ENCODE measurements at regions not wholly inside any gene's neighbourhood (a gene's known extent, or its start where the extent isn't known, plus 50 kb on each side); places are given as distances from the start of the nearest gene placed in this dataset.

- TF ChIP-seq ELK4 (IDR thresholded peaks at IDR 0.05; ENCODE audit: borderline replicate concordance, low read depth, low read length), result no peak
These were observed 138.0 kb downstream of the ZFAND4 start (continued) for GRCh38 chr10:45534572-45534971.

GRCh38 chr10:45532480-45532879 is 140.1 kb downstream of the ZFAND4 start:
- ChIA-PET CTCF (no interaction called here), POLR2A (interaction anchor here (0.6 kb wide), 1 partner anchor 44 kb away, joined by 4 read pairs; no protein-coding TSS in a partner anchor)
- Histone ChIP-seq H3K36me3 (ENCODE audit: control insufficient read depth in 2 of 2, insufficient read depth in 1 of 2, low read length in 2 of 2) (no peaks in the 10 kb centered on the region), H3K9me3 (ENCODE audit: control insufficient read depth, insufficient read depth, low read depth, low read length) (no peaks in the 10 kb centered on the region), H3K4me3 (ENCODE audit: low read depth, low read length) (no peak overlapping the region), H3K27ac (ENCODE audit: extremely low read depth, low read depth, low read length) (no peak overlapping the region), H3K4me1 (ENCODE audit: control insufficient read depth, insufficient read depth, low read length) (no peaks in the 10 kb centered on the region)
- TF ChIP-seq ZNF830 (tag by site-specific recombination; IDR thresholded peaks at IDR 0.05; ENCODE audit: low read depth), result no peak
- no peak for TF ChIP-seq WT1 (tag by site-specific recombination; IDR thresholded peaks at IDR 0.05)
- TF ChIP-seq FEZF1 (tag by site-specific recombination; IDR thresholded peaks at IDR 0.05), result no peak
- no peak for TF ChIP-seq ZNF558 (tag by site-specific recombination; IDR thresholded peaks at IDR 0.05)
- TF ChIP-seq ZNF768 (tag by site-specific recombination; IDR thresholded peaks at IDR 0.05), result no peak
- TF ChIP-seq SCRT1 (tag by site-specific recombination; IDR thresholded peaks at IDR 0.05; ENCODE audit: borderline replicate concordance), result no peak
- no peak for TF ChIP-seq ZNF707 (tag by site-specific recombination; IDR thresholded peaks at IDR 0.05)
- no peak for TF ChIP-seq IKZF3 (tag by site-specific recombination; IDR thresholded peaks at IDR 0.05)
- no peak for TF ChIP-seq ZNF114 (tag by site-specific recombination; IDR thresholded peaks at IDR 0.05)
- no peak for TF ChIP-seq ZNF341 (tag by site-specific recombination; IDR thresholded peaks at IDR 0.05; ENCODE audit: low read depth)
- no peak for TF ChIP-seq HOXC10 (CRISPR knock-in tag; IDR thresholded peaks at IDR 0.05)

GRCh38 chr10:45526309-45526905 is 146.2 kb downstream of the ZFAND4 start:
- TF ChIP-seq ZNF596 (tag by site-specific recombination; IDR thresholded peaks at IDR 0.05) (no peak), BCL11A (tag by site-specific recombination; IDR thresholded peaks at IDR 0.05; ENCODE audit: low read depth) (no peak), EGR2 (tag by site-specific recombination; IDR thresholded peaks at IDR 0.05; ENCODE audit: low read depth) (no peak), ZNF114 (tag by site-specific recombination; IDR thresholded peaks at IDR 0.05) (no peak), ZNF248 (tag by site-specific recombination; IDR thresholded peaks at IDR 0.05) (no peak), ZNF777 (tag by site-specific recombination; IDR thresholded peaks at IDR 0.05; ENCODE audit: borderline replicate concordance) (no peak), ZNF660 (tag by site-specific recombination; IDR thresholded peaks at IDR 0.05) (no peak), OVOL3 (tag by site-specific recombination; IDR thresholded peaks at IDR 0.05) (no peak), PRDM6 (tag by site-specific recombination; IDR thresholded peaks at IDR 0.05) (no peak), ZNF16 (tag by site-specific recombination; IDR thresholded peaks at IDR 0.05; ENCODE audit: low read depth) (no peak), ZNF398 (tag by site-specific recombination; IDR thresholded peaks at IDR 0.05) (no peak), ZNF223 (tag by site-specific recombination; IDR thresholded peaks at IDR 0.05) (no peak), ZNF112 (tag by site-specific recombination; IDR thresholded peaks at IDR 0.05) (no peak)
- ChIA-PET POLR2A (no interaction called here), CTCF (interaction anchor here (0.6 to 0.7 kb wide), 3 partner anchors 29 to 55 kb away, joined by 3 to 7 read pairs (median 3); no protein-coding TSS in a partner anchor)
- H3K36me3 ChIP-seq (ENCODE audit: control insufficient read depth in 2 of 2, insufficient read depth in 1 of 2, low read length in 2 of 2), result no peaks in the 10 kb centered on the region
- no peaks in the 10 kb centered on the region for H3K4me1 ChIP-seq (ENCODE audit: control insufficient read depth, insufficient read depth, low read length)
- H3K9me3 ChIP-seq (ENCODE audit: control insufficient read depth, insufficient read depth, low read depth, low read length), result no peaks in the 10 kb centered on the region
- H3K27ac ChIP-seq (ENCODE audit: extremely low read depth, low read depth, low read length), result no peak overlapping the region
- H3K4me3 ChIP-seq (ENCODE audit: low read depth, low read length), result no peak overlapping the region

Measured in HEK293 (cell line).